ENCODE measurements at regions not wholly inside any gene's neighbourhood (a gene's known extent, or its start where the extent isn't known, plus 50 kb on each side); places are given as distances from the start of the nearest gene placed in this dataset.

GRCh38 chr4:156710365-156711192 lies 261.0 kb downstream of the PDGFC start:
- DNase-seq, result no peak

- no peak for DNase-seq
These were observed 266.3 kb downstream of the PDGFC start for GRCh38 chr4:156705311-156705710.

- DNase-seq, result no peak
These were observed 276.4 kb downstream of the PDGFC start for GRCh38 chr4:156695163-156695562.

- DNase-seq, result no peak
These were observed 277.2 kb downstream of the PDGFC start for GRCh38 chr4:156694413-156694812.

GRCh38 chr4:156693557-156693956 lies 278.0 kb downstream of the PDGFC start:
- DNase-seq, result no peak

- no peak for DNase-seq
These were observed 279.6 kb downstream of the PDGFC start for GRCh38 chr4:156692016-156692415.

- DNase-seq, result no peak
These were observed 281.0 kb downstream of the PDGFC start for GRCh38 chr4:156690572-156690971.

GRCh38 chr4:156686120-156686519 lies 285.5 kb downstream of the PDGFC start:
- DNase-seq, result no peak

- no peak for DNase-seq
These were observed 286.3 kb downstream of the PDGFC start for GRCh38 chr4:156685308-156685707.

- DNase-seq, result no peak
These were observed 293.9 kb downstream of the PDGFC start for GRCh38 chr4:156677656-156678055.

GRCh38 chr4:156677131-156677531 lies 294.5 kb downstream of the PDGFC start:
- DNase-seq, result peak; percentile 56

GRCh38 chr4:156676116-156676851 lies 295.3 kb downstream of the PDGFC start:
- DNase-seq, result no peak

GRCh38 chr4:156673483-156673882 lies 298.1 kb downstream of the PDGFC start:
- peak; percentile 62 for DNase-seq

GRCh38 chr4:156672492-156673305 lies 298.9 kb downstream of the PDGFC start:
- peak; percentile 58 for DNase-seq

GRCh38 chr4:156665780-156666366 lies 305.7 kb downstream of the PDGFC start:
- DNase-seq, result no peak

GRCh38 chr4:156663663-156664062 lies 307.9 kb downstream of the PDGFC start:
- DNase-seq, result no peak

- DNase-seq, result no peak
These were observed 308.7 kb downstream of the PDGFC start for GRCh38 chr4:156662921-156663320.

- no peak for DNase-seq
These were observed 310.0 kb downstream of the PDGFC start for GRCh38 chr4:156661555-156661954.

- no peak for DNase-seq
These were observed 311.1 kb downstream of the PDGFC start for GRCh38 chr4:156660465-156660864.

GRCh38 chr4:156659983-156660382 lies 311.6 kb downstream of the PDGFC start:
- no peak for DNase-seq

- no peak for DNase-seq
These were observed 312.0 kb downstream of the PDGFC start for GRCh38 chr4:156659570-156659969.

- no peak for DNase-seq
These were observed 314.7 kb downstream of the PDGFC start for GRCh38 chr4:156656896-156657295.

- no peak for DNase-seq
These were observed 317.2 kb downstream of the PDGFC start for GRCh38 chr4:156654410-156654809.

All from islet precursor cell (in vitro differentiated cells).